ENCODE measurements at regions not wholly inside any gene's neighbourhood (a gene's known extent, or its start where the extent isn't known, plus 50 kb on each side); places are given as distances from the start of the nearest gene placed in this dataset.
"Not testable (repeated sequence)": the region's sequence is repeated elsewhere in the genome, so short reads cannot be mapped to it uniquely, and the experiment has no call there.

- not testable (repeated sequence) for DNase-seq
These were observed 140.7 kb upstream of the PROK2 start for GRCh38 chr3:71925511-71926261.

DNA sequence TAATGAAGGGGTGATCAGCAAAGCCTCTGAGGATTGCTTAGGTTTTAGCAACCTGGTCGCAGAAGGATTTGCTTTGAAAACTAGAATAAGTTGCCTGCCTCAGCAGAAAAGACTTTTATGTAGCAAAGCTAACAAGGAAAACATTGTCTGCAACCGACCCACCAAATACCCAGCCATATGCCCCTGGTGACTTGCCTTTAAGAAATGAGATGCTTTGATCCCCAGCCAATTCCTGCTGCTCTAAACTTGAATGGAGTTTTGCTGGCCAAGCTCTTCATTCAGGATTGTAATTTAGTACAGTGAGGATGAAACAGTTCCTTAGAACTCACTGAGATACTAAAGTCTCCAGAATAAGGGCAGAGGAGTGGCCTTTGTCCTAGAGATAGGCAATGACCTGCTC, 139.8 kb upstream of the PROK2 start:
- DNase-seq, result no peak

DNA sequence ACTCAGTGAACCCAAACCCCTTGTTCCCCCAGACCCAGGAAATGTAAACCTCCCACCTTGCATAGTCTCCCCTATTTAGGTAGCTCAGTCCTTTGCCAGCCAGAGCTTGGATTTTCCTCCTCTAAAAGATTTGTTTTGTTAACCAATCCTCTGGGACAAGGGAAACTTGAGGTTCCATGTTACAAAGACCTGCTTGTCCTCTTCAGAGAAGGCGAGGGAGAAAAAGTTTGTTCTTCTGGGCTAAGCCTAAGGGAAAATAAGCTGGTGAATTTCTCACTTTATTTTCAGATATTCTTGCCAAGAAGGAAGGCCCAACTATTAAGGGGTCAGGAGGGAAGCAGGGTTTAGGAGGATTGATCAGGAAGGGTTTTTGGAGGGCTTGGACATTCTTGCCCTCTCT, 136.1 kb upstream of the PROK2 start:
- no peak for DNase-seq

DNA sequence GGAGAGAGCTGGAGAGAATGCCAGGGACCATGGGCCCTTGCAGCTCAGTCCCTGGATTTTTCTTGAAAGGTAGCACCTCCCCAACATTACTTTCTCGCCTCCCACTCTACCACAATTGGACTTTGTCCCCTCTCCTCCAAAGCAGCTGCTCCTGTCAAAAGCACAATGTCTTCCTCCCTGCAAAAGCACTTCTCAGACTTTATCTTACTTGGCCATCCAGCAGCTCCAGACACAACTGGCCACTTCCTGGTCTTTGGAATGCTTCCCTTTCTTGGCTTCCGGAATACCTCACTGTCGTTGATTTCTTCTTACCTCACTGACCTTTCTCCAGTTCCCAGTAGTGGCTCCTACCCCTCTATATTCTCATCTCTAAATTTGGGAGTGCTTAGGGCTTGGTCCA, 134.6 kb upstream of the PROK2 start:
- DNase-seq, result no peak

GRCh38 chr3:71917545-71917944, 132.6 kb upstream of the PROK2 start:
- DNase-seq, result no peak

DNA sequence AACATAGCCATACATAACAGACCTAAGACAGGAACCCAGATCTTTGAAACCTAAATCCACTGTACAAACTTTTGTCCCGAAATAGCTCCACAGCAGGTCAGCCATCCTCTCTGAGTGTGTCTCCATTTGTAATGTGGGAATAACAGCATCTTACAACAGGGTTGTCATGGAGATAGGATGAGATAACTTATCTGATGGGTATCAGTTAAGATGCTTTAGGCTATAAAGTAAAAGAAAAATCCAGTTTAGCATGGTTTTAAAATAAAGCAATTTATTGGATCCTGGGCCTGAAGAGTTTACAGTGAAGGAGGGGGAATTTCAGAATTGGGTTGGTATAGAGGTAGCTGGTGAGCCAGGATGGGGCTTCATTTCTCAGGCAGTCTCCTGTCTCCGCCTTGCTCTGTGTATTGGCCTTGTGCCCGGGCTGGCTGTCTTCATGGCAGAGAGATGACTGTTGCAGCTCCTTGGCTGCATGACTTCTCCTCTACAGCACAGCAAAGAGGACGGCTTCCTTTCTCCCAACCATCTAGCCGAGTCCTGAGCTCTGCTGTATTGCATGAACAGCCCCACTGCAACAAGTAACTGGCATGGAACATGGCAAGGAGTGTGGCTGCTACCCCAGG, 131.9 kb upstream of the PROK2 start:
- DNase-seq, result no peak

- no peak for DNase-seq
These were observed 128.0 kb upstream of the PROK2 start for GRCh38 chr3:71912839-71913495.

DNA sequence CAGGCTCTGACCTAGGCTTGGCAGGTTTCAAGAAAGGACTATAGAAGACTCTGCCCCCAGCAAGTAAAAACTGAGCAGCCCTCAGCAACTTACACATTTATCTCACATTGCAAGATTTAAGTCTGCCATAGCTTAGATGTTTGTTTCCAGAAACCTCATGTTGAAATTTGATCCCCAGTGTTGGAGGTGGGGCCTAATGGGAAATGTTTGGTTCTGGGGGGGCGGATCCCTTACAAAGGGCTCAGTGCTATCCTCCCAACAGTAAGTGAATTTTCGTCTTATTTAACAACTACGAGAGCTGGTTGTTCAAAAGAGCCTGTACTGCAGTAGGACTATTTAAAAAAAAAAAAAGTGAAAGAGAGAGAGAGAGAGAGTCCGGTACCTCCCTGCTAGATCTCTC, 125.2 kb upstream of the PROK2 start:
- DNase-seq, result no peak

DNA sequence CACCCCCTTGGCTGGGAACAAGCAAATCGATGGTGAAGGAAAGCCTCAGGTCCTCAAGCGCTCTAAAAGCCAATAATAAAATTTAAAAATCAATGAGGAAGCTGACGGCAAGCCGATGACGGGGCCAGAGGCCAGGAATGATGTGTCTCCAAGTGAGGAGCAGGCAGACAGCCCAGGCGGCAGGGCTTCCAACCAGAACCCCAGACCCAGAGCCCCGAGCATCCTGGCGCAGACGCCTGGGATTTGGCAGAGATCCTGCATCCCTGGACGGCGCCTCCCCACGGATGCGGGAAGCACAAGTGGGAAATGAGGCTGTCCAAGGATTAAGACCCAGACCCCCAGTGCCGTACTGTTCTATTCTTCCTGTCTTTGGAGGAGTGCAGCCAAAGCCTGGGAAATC, 123.0 kb upstream of the PROK2 start:
- DNase-seq, result no peak

- DNase-seq, result no peak
These were observed 122.0 kb upstream of the PROK2 start for GRCh38 chr3:71906976-71907375.

GRCh38 chr3:71905426-71905825, 120.5 kb upstream of the PROK2 start:
- no peak for DNase-seq

DNA sequence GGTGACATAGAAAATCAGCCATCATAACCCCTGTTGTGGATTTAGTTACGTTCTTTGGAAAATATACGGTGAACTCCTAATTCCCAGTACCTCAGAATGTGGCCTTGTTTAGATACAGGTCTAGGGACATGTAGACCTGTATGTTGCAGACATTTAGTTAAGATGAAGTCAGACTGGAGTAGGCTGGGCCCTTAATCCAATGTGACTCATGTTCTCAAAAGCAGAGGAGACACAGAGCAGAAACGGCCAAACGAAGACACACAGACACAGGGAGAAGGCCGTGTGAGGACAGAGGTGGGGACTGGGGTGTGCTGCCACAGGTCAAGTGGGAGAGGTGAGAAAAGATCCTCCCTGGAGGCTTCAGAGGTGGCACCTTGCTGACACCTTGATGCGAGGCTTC, 119.0 kb upstream of the PROK2 start:
- no peak for DNase-seq

DNA sequence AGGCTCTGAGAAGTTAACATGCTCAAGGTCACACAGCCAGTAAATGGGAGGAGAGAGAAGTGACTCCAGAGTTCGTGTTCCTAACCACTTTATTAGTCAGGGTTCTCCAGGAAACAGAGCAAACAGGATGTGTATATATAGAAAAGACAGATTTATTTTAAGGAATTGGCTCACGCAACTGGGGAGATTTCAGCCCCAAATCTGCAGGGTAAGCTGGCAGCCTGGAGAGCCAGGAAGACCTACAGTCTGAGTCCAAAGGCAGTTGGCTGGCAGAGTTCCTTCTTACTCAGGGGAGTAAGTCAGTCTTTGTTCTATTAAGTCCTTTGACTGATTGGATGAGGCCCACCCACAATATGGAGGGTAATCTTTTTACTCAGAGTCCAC, 118.2 kb upstream of the PROK2 start:
- DNase-seq, result no peak

GRCh38 chr3:71902258-71903111, 117.5 kb upstream of the PROK2 start:
- no peak for DNase-seq

DNA sequence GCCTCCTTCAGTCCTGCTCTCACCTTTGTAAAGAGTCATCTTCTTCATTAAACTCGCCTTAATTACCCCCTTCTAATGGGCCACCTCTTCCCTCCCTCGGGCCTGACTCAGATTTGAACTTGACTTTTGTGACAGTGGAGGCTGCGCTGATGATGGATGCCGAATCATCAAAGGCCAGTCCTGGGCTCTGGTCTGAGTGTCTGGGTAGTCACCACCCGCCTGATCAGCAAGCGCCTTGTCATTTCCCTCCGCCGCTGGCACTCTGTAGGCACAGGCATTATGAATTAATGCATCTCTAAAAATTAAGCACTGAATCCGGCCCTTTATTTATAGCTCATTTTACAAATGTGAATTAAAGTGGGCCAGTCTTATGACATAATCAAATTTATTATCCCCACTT, 116.7 kb upstream of the PROK2 start:
- no peak for DNase-seq

GRCh38 chr3:71900057-71900456, 115.1 kb upstream of the PROK2 start:
- no peak for DNase-seq

- DNase-seq, result no peak
These were observed 111.8 kb upstream of the PROK2 start for GRCh38 chr3:71896751-71897150.

GRCh38 chr3:71893702-71894479, 108.9 kb upstream of the PROK2 start:
- DNase-seq, result no peak

- no peak for DNase-seq
These were observed 108.2 kb upstream of the PROK2 start for GRCh38 chr3:71893122-71893521.

DNA sequence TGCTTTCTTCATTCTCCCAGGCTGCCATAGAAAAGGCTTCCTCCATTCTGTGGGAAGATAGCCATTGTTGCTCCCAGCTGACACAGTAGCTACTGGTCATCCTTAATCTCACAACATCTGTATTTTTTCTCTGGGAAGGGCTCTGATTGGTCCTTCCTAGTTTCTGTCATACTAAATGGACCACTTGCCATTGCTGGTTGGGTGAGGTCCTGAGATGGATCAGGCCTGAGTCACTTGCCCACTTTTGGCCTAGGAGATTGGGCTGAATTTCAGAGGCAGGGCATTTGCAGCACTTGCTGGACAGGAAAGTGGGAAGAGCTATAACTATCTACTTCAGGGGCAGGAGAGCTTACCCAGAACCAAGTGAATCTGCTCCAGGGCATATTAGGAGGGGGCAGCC, 106.5 kb upstream of the PROK2 start:
- DNase-seq, result no peak

DNA sequence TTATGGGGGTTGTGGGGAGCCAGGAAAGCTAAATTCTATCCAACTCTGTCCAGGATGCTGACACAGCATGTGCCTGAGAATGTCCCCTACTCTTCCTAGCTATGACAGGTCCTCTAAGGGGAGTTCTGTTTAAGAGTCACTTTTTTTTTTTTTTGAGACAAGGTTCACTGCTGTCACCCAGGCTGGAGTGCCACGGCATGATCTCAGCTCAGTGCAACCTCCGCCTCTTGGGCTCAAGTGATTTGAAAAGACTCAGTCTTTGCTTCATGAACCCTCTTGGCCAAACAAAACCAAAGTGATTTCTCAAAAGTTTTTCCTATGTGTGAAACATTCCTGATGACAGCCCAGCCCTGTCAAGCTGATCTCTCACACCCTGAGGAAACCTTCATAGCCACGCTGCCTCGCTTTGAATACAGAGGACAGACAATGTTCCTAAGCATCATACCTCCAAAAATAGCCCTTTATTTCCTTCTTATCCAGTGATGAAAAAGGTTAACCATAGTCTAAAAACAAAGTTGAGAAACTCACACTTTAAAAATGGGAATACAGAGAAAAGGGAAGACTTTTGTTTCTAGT, 105.5 kb upstream of the PROK2 start:
- no peak for DNase-seq

GRCh38 chr3:71887256-71887655, 102.3 kb upstream of the PROK2 start:
- no peak for DNase-seq
